Ascending aorta (tissue), 2 donors: ENCODE measurements at regions not wholly inside any gene's neighbourhood (a gene's known extent, or its start where the extent isn't known, plus 50 kb on each side); places are given as distances from the start of the nearest gene placed in this dataset.
A peak's percentile ranks its signal among the peaks of the same experiment; 100 is the strongest.

Experiments
- DNase-seq, 2 donors: peaks; one replicate each; pipeline ENCODE4 v3.0.0-alpha.2; 2019; ENCODE audit warnings: low spot score in 2 of 2
- H3K27ac ChIP-seq, 2 donors: fragments of 200-600 bp; sonication (generic); one replicate each; pipeline ENCODE4 v1.5.1; 2016 to 2017; ENCODE audit warnings: mild to moderate bottlenecking in 1 of 2
- H3K27me3 ChIP-seq: fragments of 200-600 bp; sonication (generic); one replicate; pipeline ENCODE4 v1.5.1; 2017
- H3K36me3 ChIP-seq, 2 donors: fragments of 200-600 bp; sonication (generic); one replicate each; pipeline ENCODE4 v1.5.1; 2016
- H3K4me1 ChIP-seq, 2 donors: fragments of 200-600 bp; sonication (generic); one replicate each; pipeline ENCODE4 v1.5.1; 2016 to 2017; ENCODE audit warnings: mild to moderate bottlenecking in 1 of 2
- H3K4me3 ChIP-seq, 2 donors: fragments of 200-600 bp; sonication (generic); one replicate each; pipeline ENCODE4 v1.5.1; 2016 to 2017; ENCODE audit warnings: mild to moderate bottlenecking in 1 of 2
- H3K9me3 ChIP-seq, 2 donors: fragments of 200-600 bp; sonication (generic); one replicate each; pipeline ENCODE4 v1.5.1; 2016
- intact Hi-C: fragments of 100-400 bp; cut with DNase I; formaldehyde crosslinking; loops from one replicate; pipeline ENCODE4 v1.15.1; 2023
- TF ChIP-seq, protein P1 (sequence below), 3 experiments: fragments of 200-600 bp in 2 of 3; fragments of 450-650 bp in 1 of 3; sonication (generic) in 2 of 3; IDR thresholded peaks; one replicate each; pipeline ENCODE4 v1.5.1; 2016 to 2019; ENCODE audit warnings: antibody characterized with exemption in 3 of 3, mild to moderate bottlenecking in 1 of 3, moderate library complexity in 1 of 3

DNA sequence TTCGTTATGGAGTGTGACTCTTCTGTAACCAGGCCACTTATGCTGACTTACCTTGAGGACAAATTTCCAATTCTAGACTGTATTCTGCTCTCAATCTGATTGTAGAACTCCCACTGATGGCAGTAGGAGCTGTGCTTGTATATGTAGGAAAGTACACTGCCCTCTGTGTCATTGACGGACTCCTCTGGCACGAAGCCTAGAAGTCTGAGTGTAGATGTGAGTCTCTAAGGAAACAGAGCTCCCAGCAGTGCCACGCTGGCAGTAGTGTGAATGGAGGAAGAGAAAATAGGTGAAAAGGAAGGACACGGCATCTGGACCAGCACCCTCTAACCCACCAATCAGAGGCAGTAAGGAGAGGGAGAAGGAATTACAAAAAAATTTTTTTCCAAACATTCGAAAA, 130.4 kb upstream of the ADGRL2 start:
- TF ChIP-seq, protein P1, sequence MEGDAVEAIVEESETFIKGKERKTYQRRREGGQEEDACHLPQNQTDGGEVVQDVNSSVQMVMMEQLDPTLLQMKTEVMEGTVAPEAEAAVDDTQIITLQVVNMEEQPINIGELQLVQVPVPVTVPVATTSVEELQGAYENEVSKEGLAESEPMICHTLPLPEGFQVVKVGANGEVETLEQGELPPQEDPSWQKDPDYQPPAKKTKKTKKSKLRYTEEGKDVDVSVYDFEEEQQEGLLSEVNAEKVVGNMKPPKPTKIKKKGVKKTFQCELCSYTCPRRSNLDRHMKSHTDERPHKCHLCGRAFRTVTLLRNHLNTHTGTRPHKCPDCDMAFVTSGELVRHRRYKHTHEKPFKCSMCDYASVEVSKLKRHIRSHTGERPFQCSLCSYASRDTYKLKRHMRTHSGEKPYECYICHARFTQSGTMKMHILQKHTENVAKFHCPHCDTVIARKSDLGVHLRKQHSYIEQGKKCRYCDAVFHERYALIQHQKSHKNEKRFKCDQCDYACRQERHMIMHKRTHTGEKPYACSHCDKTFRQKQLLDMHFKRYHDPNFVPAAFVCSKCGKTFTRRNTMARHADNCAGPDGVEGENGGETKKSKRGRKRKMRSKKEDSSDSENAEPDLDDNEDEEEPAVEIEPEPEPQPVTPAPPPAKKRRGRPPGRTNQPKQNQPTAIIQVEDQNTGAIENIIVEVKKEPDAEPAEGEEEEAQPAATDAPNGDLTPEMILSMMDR (IDR thresholded peaks at IDR 0.05), result no peak
- Histone ChIP-seq H3K36me3 (no peaks in the 10 kb centered on the region), H3K9me3 (no peaks in the 10 kb centered on the region), H3K27ac (no peak overlapping the region), H3K4me3 (no peak overlapping the region), H3K27me3 (no peaks in the 10 kb centered on the region), H3K4me1 (no peaks in the 10 kb centered on the region)
- intact Hi-C loops, result no loop called here
- peak; percentile 22 to 79 for DNase-seq

DNA sequence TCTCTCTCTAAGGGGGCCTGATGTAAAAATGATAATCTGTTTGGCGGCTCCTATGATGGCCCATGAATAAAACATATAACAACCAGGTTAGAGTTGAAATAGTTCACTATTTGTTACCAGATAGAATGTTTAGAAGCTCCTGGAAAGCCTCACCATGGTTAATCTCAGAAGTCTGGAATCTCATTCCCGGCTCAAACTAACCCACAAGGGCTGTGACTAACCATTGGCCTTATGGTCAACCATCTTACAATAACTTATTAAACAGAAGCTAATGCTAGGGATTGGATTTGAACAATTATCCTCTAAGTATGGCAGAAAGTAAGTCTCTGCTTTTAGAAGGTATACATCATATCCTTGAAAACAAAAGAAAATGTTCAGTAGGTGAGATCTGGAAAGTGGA, 134.1 kb upstream of the ADGRL2 start:
- TF ChIP-seq, protein P1 (IDR thresholded peaks at IDR 0.05), result no peak

DNA sequence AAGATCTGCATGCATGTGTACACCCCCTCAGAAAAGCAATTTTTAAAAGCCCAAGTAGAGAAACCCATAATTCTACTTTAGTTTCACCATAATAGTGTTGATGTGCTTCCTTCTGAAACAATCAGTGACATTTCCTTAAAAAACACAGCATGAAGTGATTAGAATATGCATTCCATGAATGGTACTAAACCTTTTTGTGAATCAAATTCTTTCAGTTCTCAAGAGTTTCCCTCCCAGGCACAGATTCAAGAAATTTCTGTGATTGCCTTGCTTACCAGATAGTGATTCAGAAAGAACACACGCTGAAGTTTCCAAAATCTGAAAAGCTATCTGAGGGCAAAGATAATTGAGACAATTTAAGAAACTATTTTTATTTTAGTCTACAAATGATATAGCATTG, 136.4 kb upstream of the ADGRL2 start:
- DNase-seq, result no peak
- no peak overlapping the region for H3K4me3 ChIP-seq
- TF ChIP-seq, protein P1 (IDR thresholded peaks at IDR 0.05), result no peak
- H3K27ac ChIP-seq, result no peak overlapping the region
- intact Hi-C loops, result no loop called here
- no peaks in the 10 kb centered on the region for H3K27me3 ChIP-seq
- H3K4me1 ChIP-seq, result no peaks in the 10 kb centered on the region
- H3K9me3 ChIP-seq, result no peaks in the 10 kb centered on the region
- no peaks in the 10 kb centered on the region for H3K36me3 ChIP-seq

More for the DNA sequence above, 134.1 kb upstream of the ADGRL2 start:
- Histone ChIP-seq H3K27ac (no peak overlapping the region), H3K36me3 (no peaks in the 10 kb centered on the region), H3K9me3 (no peaks in the 10 kb centered on the region), H3K4me3 (no peak overlapping the region), H3K27me3 (no peaks in the 10 kb centered on the region), H3K4me1 (no peaks in the 10 kb centered on the region)
- DNase-seq, result no peak
- intact Hi-C loops, result no loop called here

DNA sequence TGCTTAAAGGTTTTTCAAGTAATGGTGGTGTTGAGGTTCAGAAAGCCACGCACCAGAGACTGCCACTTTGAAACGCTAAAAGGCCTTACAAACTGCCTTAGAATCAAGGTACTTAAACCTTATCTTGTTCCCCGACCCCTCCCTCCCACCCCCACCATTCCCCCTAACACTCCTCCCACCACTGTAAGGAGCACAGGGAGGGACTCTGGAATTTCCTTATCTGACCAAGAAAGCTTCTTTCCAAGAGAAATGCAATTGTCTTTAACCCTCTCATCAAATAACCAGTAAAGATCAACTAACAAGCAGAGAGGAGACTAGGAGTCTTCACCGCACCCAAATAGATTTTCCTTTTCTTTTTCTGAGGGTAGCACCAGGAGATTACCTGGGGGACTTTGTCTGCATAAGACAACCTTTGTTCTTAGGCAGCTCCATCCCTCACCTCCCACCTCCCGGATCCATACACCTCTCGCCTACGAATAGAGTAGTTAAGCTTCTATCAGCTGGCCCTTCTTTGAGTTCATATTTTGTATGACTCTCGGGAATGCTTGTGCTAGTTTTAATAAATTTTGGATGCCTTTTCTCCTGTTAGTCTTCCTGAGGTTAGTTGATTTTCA, 137.7 kb upstream of the ADGRL2 start:
- intact Hi-C loops, result no loop called here
- no peaks in the 10 kb centered on the region for H3K9me3 ChIP-seq
- TF ChIP-seq, protein P1 (IDR thresholded peaks at IDR 0.05), result no peak

DNA sequence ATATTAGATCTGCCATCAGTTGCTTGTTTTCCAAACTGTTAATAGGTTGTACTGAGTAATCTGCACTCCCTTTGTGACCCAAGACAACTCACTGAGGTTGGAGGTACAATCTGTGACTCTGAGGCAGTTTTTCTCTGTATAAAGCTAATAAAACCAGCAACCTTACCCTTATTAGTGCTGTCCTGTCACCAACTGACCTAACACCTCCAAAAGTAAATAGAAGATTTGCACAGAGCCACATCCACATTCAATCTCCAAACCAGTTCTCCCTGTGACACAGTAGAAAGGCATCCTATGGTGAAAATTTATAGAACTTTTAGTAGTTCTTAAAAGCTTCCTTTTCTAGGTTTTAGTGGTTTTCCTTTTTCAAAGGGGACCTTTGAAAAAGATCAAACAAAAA, 140.4 kb upstream of the ADGRL2 start:
- no peaks in the 10 kb centered on the region for H3K27me3 ChIP-seq
- H3K4me1 ChIP-seq, result no peaks in the 10 kb centered on the region
- intact Hi-C loops, result no loop called here
- H3K36me3 ChIP-seq, result no peaks in the 10 kb centered on the region
- no peak overlapping the region for H3K27ac ChIP-seq
- DNase-seq, result no peak
- TF ChIP-seq, protein P1 (IDR thresholded peaks at IDR 0.05), result no peak
- H3K9me3 ChIP-seq, result peaks cover 0 to 4% of the 10 kb centered on the region in 2 donors
- no peak overlapping the region for H3K4me3 ChIP-seq

More for the DNA sequence above, 137.7 kb upstream of the ADGRL2 start:
- DNase-seq, result no peak
- Histone ChIP-seq H3K36me3 (no peaks in the 10 kb centered on the region), H3K27ac (no peak overlapping the region), H3K27me3 (no peaks in the 10 kb centered on the region), H3K4me3 (no peak overlapping the region), H3K4me1 (no peaks in the 10 kb centered on the region)

DNA sequence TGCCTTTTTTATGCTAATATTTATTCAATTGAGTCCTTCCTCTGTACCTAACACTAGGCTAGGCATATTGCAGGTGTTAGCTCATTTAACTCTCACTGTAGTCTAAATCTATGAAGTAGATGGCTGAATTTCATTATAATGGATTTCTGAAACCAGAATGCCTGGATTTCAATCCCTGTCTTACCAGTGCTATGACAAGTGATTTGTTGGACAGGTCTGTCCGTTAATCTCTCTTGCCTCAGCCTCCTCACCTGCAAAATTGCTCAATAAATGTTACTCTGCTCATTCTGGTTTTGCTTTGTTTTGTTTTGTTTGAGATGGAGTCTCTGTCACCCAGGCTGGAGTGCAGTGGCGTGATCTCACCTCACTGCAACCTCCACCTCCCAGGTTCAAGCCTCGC, 146.1 kb upstream of the ADGRL2 start:
- H3K9me3 ChIP-seq, result peaks cover 0 to 4% of the 10 kb centered on the region in 2 donors
- H3K4me1 ChIP-seq, result no peaks in the 10 kb centered on the region
- H3K4me3 ChIP-seq, result no peak overlapping the region
- no peak for DNase-seq
- intact Hi-C loops, result no loop called here
- H3K27ac ChIP-seq, result no peak overlapping the region
- H3K27me3 ChIP-seq, result no peaks in the 10 kb centered on the region
- TF ChIP-seq, protein P1 (IDR thresholded peaks at IDR 0.05), result no peak
- H3K36me3 ChIP-seq, result no peaks in the 10 kb centered on the region
